LHCN-M2 (cell line): ENCODE measurements at regions not wholly inside any gene's neighbourhood (a gene's known extent, or its start where the extent isn't known, plus 50 kb on each side); places are given as distances from the start of the nearest gene placed in this dataset.
A peak's percentile ranks its signal among the peaks of the same experiment; 100 is the strongest.

Source experiments
- DNase-seq: peaks from one replicate; pipeline ENCODE4 v3.0.0-alpha.2; 2012; ENCODE audit warnings: low read depth

- DNase-seq = no peak
Measured at GRCh38 chr13:74675182-74675581, 541.0 kb upstream of the KLF12 start.

GRCh38 chr13:74674720-74675119 is 540.5 kb upstream of the KLF12 start:
- no peak for DNase-seq

GRCh38 chr13:74669149-74669548 is 534.9 kb upstream of the KLF12 start:
- DNase-seq = no peak

- no peak for DNase-seq
Measured at GRCh38 chr13:74667656-74668203, 533.5 kb upstream of the KLF12 start.

- DNase-seq = no peak
Measured at GRCh38 chr13:74662905-74663304, 528.7 kb upstream of the KLF12 start.

- peak; percentile 1 for DNase-seq
Measured at GRCh38 chr13:74661851-74662250, 527.6 kb upstream of the KLF12 start.

- no peak for DNase-seq
Measured at GRCh38 chr13:74657765-74658164, 523.6 kb upstream of the KLF12 start.

- no peak for DNase-seq
Measured at GRCh38 chr13:74651121-74651520, 516.9 kb upstream of the KLF12 start.

GRCh38 chr13:74647991-74648390 is 513.8 kb upstream of the KLF12 start:
- no peak for DNase-seq

GRCh38 chr13:74647211-74647610 is 513.0 kb upstream of the KLF12 start:
- no peak for DNase-seq

GRCh38 chr13:74646091-74646490 is 511.9 kb upstream of the KLF12 start:
- DNase-seq = no peak

- DNase-seq = no peak
Measured at GRCh38 chr13:74645586-74645985, 511.4 kb upstream of the KLF12 start.

GRCh38 chr13:74644229-74644628 is 510.0 kb upstream of the KLF12 start:
- DNase-seq = peak; percentile 2

GRCh38 chr13:74641586-74641985 is 507.4 kb upstream of the KLF12 start:
- DNase-seq = peak; percentile 3

- no peak for DNase-seq
Measured at GRCh38 chr13:74633734-74634133, 499.5 kb upstream of the KLF12 start.

- DNase-seq = no peak
Measured at GRCh38 chr13:74629985-74630384, 495.8 kb upstream of the KLF12 start.

GRCh38 chr13:74625541-74625940 is 491.3 kb upstream of the KLF12 start:
- DNase-seq = no peak

GRCh38 chr13:74623761-74624160 is 489.6 kb upstream of the KLF12 start:
- no peak for DNase-seq

GRCh38 chr13:74622284-74622683 is 488.1 kb upstream of the KLF12 start:
- no peak for DNase-seq

GRCh38 chr13:74620711-74621110 is 486.5 kb upstream of the KLF12 start:
- DNase-seq = no peak

- DNase-seq = no peak
Measured at GRCh38 chr13:74620308-74620707, 486.1 kb upstream of the KLF12 start.

GRCh38 chr13:74597526-74597925 is 463.3 kb upstream of the KLF12 start:
- DNase-seq = no peak

- no peak for DNase-seq
Measured at GRCh38 chr13:74596691-74597090, 462.5 kb upstream of the KLF12 start.

GRCh38 chr13:74593688-74594087 is 459.5 kb upstream of the KLF12 start:
- DNase-seq = no peak
